DND-41 (cell line): ENCODE measurements at regions not wholly inside any gene's neighbourhood (a gene's known extent, or its start where the extent isn't known, plus 50 kb on each side); places are given as distances from the start of the nearest gene placed in this dataset.

Experiments used
- CTCF ChIP-seq: IDR thresholded peaks from 2 replicates; pipeline ENCODE4 v1.5.1; 2012; ENCODE audit warnings: borderline replicate concordance, low read length, moderate library complexity, mild to moderate bottlenecking; ENCODE audit not compliant: poor library complexity, severe bottlenecking; ENCODE audit errors: extremely low read depth
- EZH2 ChIP-seq: IDR thresholded peaks from 3 replicates; pipeline ENCODE4 v1.6.1; 2012; ENCODE audit warnings: borderline replicate concordance, low read depth, mild to moderate bottlenecking, moderate library complexity, low read length, inconsistent platforms; ENCODE audit not compliant: severe bottlenecking

GRCh38 chr1:93764366-93764750 lies 82.7 kb upstream of the BCAR3 start:
- TF ChIP-seq CTCF, result no peak
- no peak for TF ChIP-seq EZH2
